T47D (cell line): ENCODE measurements at regions not wholly inside any gene's neighbourhood (a gene's known extent, or its start where the extent isn't known, plus 50 kb on each side); places are given as distances from the start of the nearest gene placed in this dataset.
"Not testable (repeated sequence)": the region's sequence is repeated elsewhere in the genome, so short reads cannot be mapped to it uniquely, and the experiment has no call there.

Source experiments
- DNase-seq, 2 experiments: peaks; one replicate each; pipeline versions ENCODE4 v3.0.0 to v3.0.0-alpha.2; 2011 to 2012; ENCODE audit warnings: low read depth in 1 of 2, low spot score in 1 of 2
- JUND ChIP-seq: IDR thresholded peaks from 2 replicates; pipeline ENCODE4 v1.6.1; 2012; ENCODE audit warnings: low read depth
- in situ Hi-C: cut with HindIII; loops from 2 replicates; pipeline ENCODE4 v1.10.0; 2016; ENCODE audit warnings: low sequenced_read_pairs, low pct_unique_long_range_greater_than_20kb

DNA sequence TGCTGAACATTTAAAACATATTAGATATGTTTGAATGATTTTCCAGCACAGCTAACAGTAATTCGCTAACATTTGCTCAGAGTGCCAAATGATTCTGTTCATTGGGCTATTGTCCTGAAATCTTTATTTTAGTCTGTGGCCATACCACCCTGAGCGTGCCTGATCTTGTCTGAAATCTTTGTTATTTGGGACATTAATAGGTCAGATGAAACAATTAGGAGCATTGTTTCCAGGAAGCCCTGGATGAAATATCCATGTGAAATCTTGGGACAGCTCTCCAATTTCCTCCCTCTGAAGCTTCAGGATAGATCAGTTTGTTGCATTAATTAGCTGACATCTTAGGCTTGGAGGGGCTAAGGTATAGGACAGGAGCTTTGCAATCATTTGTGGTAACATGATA is 512.0 kb downstream of the KIF20B start:
- in situ Hi-C loops: no loop called here
- TF ChIP-seq JUND: no peak
- no peak for DNase-seq

DNA sequence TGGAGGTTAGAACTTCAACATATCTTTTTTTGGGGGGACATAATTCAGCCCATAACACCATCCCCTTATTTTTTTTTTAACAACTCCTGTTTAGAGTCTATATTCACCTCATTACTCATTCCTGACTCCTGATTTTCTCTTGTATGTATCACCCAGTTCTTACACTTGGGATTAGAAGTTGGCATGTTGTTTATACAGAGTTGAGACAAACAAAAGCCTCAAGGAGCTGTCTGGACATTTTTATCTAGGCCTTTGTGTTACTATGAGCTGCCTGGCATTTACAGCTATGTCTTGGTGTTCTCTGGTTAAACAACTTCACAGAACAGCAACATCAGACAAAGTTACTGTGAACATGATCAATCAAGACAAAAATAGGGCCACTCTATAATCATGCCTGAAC is 517.5 kb downstream of the KIF20B start:
- in situ Hi-C loops: no loop called here
- no peak for TF ChIP-seq JUND
- DNase-seq: no peak

DNA sequence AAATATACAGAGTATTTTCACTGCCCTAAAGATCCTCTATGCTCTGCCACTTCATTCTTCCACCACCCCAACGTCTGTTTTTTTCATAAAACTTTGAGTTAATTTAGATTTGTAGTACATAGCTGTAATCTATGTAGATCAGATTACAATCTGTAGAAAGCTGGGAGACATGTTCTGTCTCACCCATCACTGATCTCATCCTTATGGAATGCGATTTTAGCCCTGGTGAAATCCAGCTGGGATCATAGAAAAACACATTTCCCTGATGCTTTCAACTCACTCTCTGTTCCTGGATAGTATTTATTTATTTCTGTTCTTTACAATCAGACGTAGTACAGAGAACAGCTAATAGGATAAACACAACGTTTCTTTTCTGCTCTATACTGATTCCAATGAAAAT is 521.0 kb downstream of the KIF20B start:
- in situ Hi-C loops: no loop called here
- no peak for DNase-seq
- no peak for TF ChIP-seq JUND

DNA sequence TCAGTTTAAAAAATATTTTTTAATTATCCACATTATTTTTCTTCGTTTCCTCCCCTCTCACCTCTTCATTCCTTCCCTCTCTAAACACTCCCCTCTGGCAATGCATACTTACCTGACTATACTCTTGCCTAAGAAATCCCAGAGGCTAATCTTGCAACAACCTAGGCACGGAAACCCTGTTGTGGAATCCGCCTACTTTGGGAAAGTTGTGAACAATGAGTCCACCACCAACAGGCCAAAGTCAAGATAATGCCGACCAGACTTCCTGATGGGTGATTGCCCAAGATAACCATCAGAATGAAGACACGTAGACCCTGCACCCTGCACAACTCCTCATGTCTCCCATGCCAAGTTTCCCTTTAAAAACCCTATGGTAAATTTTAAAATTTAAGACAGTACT is 521.5 kb downstream of the KIF20B start:
- in situ Hi-C loops: no loop called here
- no peak for DNase-seq
- TF ChIP-seq JUND: no peak

DNA sequence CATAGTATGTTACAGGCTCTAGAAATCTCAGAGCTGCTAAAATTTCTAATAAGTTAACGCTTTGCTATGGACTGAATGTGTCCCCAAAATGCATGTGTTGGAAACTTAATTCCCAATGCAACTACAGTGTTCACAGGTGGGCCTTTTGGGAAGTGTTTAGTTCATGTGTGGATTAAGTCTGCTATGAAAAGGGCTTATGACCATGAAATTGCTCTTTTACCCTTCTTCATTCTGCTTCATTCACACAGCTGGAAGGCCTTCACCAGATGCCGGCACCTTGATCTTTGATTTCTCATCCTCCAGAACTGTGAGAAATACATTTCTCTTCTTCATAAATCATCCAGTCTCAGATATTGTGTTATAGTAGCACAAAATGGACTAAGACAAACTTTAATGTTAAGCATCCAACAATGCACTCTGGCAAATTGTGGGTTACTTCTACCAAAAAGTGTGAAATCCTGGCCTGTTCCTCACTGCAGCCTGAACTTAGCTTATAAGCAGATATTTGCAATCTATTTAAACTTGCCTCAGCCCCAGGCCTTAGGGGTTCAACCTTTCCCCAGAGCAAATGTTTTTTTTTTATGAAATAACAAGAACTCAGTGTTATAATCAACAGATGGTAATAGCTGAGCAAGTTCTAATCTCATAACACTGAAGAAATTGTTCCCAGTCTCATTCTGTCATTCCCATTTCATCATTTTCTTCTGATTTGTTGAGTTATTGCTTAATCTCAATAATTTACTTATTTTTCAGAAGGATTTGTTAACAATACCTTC is 523.6 kb downstream of the KIF20B start:
- DNase-seq: no peak
- no peak for TF ChIP-seq JUND
- in situ Hi-C loops: no loop called here

DNA sequence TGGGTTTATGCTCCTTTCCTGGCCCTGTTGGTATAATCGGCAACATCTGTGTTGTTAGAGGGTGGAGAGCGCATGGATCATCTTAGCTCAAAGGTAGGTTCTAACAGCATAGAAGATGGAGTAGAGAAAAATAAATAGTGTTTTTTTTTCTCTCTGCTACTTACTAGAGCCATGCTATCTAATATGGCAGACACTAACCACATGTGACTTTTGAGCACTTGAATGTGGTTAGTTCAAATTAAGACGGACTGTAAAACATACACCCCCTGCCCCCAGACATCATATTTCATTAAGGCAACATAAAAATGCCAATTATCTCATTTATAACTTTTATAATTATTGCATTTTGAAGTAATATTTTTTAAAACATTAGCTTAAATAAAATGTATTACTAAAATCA is 525.1 kb downstream of the KIF20B start:
- no peak for DNase-seq
- in situ Hi-C loops: no loop called here
- TF ChIP-seq JUND: no peak

DNA sequence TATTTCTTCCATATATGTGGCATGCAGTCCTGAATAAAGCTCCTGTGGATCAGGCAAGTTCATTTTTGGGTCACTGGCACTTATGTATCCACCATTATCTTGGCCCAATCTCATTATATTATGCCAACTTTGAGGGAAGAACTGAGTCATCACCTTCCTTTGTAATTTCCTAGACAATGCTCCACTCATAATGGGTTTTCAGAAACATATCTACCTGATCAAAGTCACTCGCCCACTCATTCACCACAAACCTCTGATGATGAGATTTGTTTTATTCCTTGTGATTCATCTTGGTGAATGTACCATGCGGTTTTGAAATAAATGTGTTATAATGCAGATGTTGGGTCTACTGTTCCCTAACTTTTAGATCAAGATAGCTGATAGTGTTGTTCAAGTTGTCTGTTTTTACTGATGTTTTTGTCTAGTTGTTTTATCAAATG is 525.8 kb downstream of the KIF20B start:
- in situ Hi-C loops: no loop called here
- no peak for TF ChIP-seq JUND
- DNase-seq: no peak

DNA sequence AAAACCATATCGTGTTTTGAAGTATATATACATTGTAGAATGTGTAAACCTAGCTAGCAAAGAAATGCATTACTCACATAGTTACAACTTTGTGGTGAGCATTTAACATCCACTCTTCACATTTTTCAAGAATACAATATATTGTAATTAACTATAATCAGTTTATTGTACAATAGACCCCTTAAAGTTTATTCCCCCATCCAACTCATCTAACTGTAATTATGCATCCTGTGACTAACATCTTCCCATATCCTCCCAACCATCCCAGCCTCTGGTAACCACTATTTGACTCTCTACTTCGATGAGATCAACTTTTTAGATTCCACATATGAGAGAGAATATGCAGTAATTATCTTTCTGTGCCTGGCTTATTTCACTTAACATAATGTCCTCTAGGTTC is 526.4 kb downstream of the KIF20B start:
- DNase-seq: no peak
- no peak for TF ChIP-seq JUND
- in situ Hi-C loops: no loop called here

DNA sequence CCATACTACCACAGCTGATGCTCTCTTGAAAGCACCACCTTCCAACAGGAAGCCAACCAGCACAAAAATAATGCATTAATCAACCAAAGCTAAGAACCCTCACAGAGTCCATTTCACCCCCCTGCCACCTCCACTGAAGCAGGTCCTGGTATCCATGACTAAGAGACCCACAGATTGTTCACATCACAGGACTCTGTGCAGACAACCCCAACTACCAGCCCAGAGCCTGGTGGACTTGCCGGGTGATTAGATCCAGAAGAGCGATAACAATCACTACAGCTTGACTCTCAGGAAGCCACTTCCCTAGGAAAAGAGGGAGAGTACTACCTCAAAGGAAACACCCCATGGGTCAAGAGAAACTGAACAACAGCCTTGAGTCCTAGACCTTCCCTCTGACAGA is 528.1 kb downstream of the KIF20B start:
- in situ Hi-C loops: no loop called here
- DNase-seq: no peak
- no peak for TF ChIP-seq JUND

DNA sequence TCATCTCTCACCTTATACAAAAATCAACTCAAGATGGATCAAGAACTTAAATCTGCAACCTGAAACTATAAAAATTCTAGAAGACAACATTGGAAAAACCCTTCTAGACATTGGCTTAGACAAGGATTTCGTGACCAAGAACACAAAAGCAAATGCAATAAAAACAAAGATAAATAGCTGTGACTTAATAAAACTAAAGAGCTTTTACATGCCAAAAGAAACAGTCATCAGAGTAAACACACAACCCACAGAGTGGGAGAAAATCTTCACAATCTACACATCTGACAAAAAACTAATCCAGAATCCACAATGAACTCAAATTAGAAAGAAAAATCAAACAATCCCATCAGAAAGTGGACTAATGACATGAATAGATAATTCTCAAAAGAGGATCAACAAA is 532.4 kb downstream of the KIF20B start:
- in situ Hi-C loops, DNase-seq: not testable (repeated sequence)

DNA sequence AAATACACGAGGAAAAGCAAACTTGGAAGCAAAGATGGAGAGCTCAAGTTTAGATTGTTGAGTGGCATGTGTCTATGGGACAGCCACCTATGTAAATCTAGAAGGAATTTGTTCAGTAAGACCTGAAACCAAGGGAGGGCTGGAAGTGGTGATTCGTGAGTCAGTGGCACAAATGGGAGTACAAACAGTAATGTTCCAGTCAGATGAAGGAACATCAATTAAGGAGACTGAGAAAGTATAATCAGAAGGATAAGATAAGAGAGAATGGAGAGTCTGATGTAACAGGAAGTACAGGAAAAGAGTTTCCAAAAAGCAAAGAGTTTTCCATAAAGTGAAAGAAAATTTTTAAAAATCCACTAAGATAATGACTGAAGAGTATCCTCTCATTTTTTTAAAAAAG is 544.2 kb downstream of the KIF20B start:
- in situ Hi-C loops: no loop called here
- DNase-seq: no peak
- no peak for TF ChIP-seq JUND

DNA sequence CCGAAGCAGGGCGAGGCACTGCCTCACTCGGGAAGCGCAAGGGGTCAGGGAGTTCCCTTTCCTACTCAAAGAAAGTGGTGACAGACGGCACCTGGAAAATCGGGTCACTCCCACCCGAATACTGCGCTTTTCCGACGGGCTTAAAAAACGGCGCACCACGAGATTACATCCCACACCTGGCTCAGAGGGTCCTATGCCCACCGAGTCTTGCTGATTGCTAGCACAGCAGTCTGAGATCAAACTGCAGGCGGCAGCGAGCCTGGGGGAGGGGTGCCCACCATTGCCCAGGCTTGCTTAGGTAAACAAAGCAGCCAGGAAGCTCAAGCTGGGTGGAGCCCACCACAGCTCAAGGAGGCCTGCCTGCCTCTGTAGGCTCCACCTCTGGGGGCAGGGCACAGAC is 549.4 kb downstream of the KIF20B start:
- in situ Hi-C loops, DNase-seq: not testable (repeated sequence)

DNA sequence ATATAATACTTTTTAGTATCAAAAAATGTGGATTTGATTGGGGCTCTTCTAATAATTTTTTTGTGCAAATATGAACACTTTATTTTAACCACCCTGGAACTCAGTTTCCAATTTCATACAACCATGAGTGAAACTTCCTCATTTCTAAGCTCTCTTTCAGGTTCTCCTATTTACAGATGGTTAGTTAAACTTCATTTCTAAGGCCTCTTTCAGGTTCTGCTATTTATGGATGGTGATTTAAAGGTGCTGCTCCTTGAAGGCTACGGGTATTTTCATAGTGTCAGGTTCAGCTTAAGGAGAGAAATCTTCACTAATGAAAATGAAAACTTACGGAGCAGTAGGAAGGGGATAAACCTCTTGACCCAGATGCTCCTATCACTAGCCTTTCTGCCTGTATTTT is 568.3 kb downstream of the KIF20B start:
- DNase-seq: no peak
- in situ Hi-C loops: no loop called here
- TF ChIP-seq JUND: no peak
